ENCODE measurements at regions not wholly inside any gene's neighbourhood (a gene's known extent, or its start where the extent isn't known, plus 50 kb on each side); places are given as distances from the start of the nearest gene placed in this dataset.

DNA sequence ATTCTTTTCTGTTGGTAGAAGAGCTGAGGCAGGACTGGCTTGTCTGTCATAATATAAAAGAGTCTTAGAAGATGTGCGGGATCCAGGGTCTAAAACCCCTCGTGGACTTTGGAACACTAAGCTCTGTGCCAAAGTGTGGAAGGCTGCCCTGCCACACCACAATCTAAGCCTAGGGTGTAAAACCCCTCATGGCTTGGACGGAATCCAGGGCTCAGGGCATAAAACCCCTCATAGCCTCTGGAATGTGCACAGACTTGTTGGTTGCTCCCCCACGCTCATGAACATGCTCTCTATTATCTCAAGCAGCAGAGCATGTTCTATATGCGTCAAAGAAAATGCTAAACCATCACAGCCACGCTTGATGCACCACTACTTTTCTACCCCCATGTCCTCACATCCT is 483.6 kb downstream of the GABRG1 start:
- TF ChIP-seq, protein P1, sequence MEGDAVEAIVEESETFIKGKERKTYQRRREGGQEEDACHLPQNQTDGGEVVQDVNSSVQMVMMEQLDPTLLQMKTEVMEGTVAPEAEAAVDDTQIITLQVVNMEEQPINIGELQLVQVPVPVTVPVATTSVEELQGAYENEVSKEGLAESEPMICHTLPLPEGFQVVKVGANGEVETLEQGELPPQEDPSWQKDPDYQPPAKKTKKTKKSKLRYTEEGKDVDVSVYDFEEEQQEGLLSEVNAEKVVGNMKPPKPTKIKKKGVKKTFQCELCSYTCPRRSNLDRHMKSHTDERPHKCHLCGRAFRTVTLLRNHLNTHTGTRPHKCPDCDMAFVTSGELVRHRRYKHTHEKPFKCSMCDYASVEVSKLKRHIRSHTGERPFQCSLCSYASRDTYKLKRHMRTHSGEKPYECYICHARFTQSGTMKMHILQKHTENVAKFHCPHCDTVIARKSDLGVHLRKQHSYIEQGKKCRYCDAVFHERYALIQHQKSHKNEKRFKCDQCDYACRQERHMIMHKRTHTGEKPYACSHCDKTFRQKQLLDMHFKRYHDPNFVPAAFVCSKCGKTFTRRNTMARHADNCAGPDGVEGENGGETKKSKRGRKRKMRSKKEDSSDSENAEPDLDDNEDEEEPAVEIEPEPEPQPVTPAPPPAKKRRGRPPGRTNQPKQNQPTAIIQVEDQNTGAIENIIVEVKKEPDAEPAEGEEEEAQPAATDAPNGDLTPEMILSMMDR (conservative IDR thresholded peaks at IDR 0.05) = no peak
- no peak for TF ChIP-seq ZFX (IDR thresholded peaks at IDR 0.05)
